ENCODE measurements at regions not wholly inside any gene's neighbourhood (a gene's known extent, or its start where the extent isn't known, plus 50 kb on each side); places are given as distances from the start of the nearest gene placed in this dataset.
A peak's percentile ranks its signal among the peaks of the same experiment; 100 is the strongest.
"Not testable (repeated sequence)": the region's sequence is repeated elsewhere in the genome, so short reads cannot be mapped to it uniquely, and the experiment has no call there.

- DNase-seq: no peak
- BruUV-seq (replicated peaks): no TSS peak
- no peaks in the 10 kb centered on the region for H3K36me3 Mint-ChIP-seq (ENCODE audit: insufficient read depth, unreplicated experiment)
- H3K4me1 Mint-ChIP-seq (ENCODE audit: low read depth, unreplicated experiment): no peaks in the 10 kb centered on the region
- H3K9me3 Mint-ChIP-seq (ENCODE audit: low read depth, unreplicated experiment): peaks cover 17% of the 10 kb centered on the region
- H3K27me3 Mint-ChIP-seq (ENCODE audit: unreplicated experiment): no peaks in the 10 kb centered on the region
- TF ChIP-seq CTCF (IDR thresholded peaks at IDR 0.05; ENCODE audit: unreplicated experiment): no peak
- CTCF ChIA-PET: no interaction called here
- intact Hi-C loops (cut with micrococcal nuclease; ENCODE audit: unreplicated experiment): no loop called here
- H3K27ac Mint-ChIP-seq (ENCODE audit: unreplicated experiment): no peak overlapping the region
- H3K4me3 Mint-ChIP-seq (ENCODE audit: low read depth, unreplicated experiment): no peak overlapping the region
These were observed 189.5 kb upstream of the MINDY3 start for GRCh38 chr10:16049782-16050181.

GRCh38 chr10:16063350-16063749, 203.0 kb upstream of the MINDY3 start:
- no peak for TF ChIP-seq CTCF (IDR thresholded peaks at IDR 0.05; ENCODE audit: unreplicated experiment)
- no TSS peak for BruUV-seq (replicated peaks)
- Mint-ChIP-seq H3K36me3 (ENCODE audit: insufficient read depth, unreplicated experiment) (no peaks in the 10 kb centered on the region), H3K9me3 (ENCODE audit: low read depth, unreplicated experiment) (peaks cover 3% of the 10 kb centered on the region), H3K27me3 (ENCODE audit: unreplicated experiment) (no peaks in the 10 kb centered on the region), H3K27ac (ENCODE audit: unreplicated experiment) (no peak overlapping the region), H3K4me1 (ENCODE audit: low read depth, unreplicated experiment) (no peaks in the 10 kb centered on the region), H3K4me3 (ENCODE audit: low read depth, unreplicated experiment) (no peak overlapping the region)
- CTCF ChIA-PET: no interaction called here
- intact Hi-C loops (cut with micrococcal nuclease; ENCODE audit: unreplicated experiment): no loop called here
- DNase-seq: no peak

- H3K27me3 Mint-ChIP-seq (ENCODE audit: unreplicated experiment); H3K4me1 Mint-ChIP-seq (ENCODE audit: low read depth, unreplicated experiment); H3K27ac Mint-ChIP-seq (ENCODE audit: unreplicated experiment); BruUV-seq (replicated peaks); CTCF ChIA-PET; DNase-seq; intact Hi-C loops (cut with micrococcal nuclease; ENCODE audit: unreplicated experiment); H3K4me3 Mint-ChIP-seq (ENCODE audit: low read depth, unreplicated experiment); H3K36me3 Mint-ChIP-seq (ENCODE audit: insufficient read depth, unreplicated experiment): not testable (repeated sequence)
- H3K9me3 Mint-ChIP-seq (ENCODE audit: low read depth, unreplicated experiment): peaks cover 12% of the 10 kb centered on the region
These were observed 223.2 kb upstream of the MINDY3 start for GRCh38 chr10:16083551-16083950.

- Mint-ChIP-seq H3K9me3 (ENCODE audit: low read depth, unreplicated experiment) (peaks cover 9% of the 10 kb centered on the region), H3K36me3 (ENCODE audit: insufficient read depth, unreplicated experiment) (no peaks in the 10 kb centered on the region), H3K4me1 (ENCODE audit: low read depth, unreplicated experiment) (no peaks in the 10 kb centered on the region), H3K27ac (ENCODE audit: unreplicated experiment) (no peak overlapping the region), H3K27me3 (ENCODE audit: unreplicated experiment) (no peaks in the 10 kb centered on the region), H3K4me3 (ENCODE audit: low read depth, unreplicated experiment) (no peak overlapping the region)
- intact Hi-C loops (cut with micrococcal nuclease; ENCODE audit: unreplicated experiment): no loop called here
- BruUV-seq (replicated peaks): no TSS peak
- no peak for TF ChIP-seq CTCF (IDR thresholded peaks at IDR 0.05; ENCODE audit: unreplicated experiment)
- CTCF ChIA-PET: no interaction called here
- no peak for DNase-seq
These were observed 244.8 kb upstream of the MINDY3 start for GRCh38 chr10:16105082-16105481.

- no peak overlapping the region for H3K27ac Mint-ChIP-seq (ENCODE audit: unreplicated experiment)
- no peaks in the 10 kb centered on the region for H3K27me3 Mint-ChIP-seq (ENCODE audit: unreplicated experiment)
- CTCF ChIA-PET: no interaction called here
- intact Hi-C loops (cut with micrococcal nuclease; ENCODE audit: unreplicated experiment): loop anchor here (2.0 to 10.0 kb wide), 2 partner anchors 428 to 660 kb away; no protein-coding TSS in a partner anchor
- no peaks in the 10 kb centered on the region for H3K4me1 Mint-ChIP-seq (ENCODE audit: low read depth, unreplicated experiment)
- BruUV-seq (replicated peaks): no TSS peak
- H3K36me3 Mint-ChIP-seq (ENCODE audit: insufficient read depth, unreplicated experiment): no peaks in the 10 kb centered on the region
- DNase-seq: peak; percentile 6
- H3K4me3 Mint-ChIP-seq (ENCODE audit: low read depth, unreplicated experiment): no peak overlapping the region
- peaks cover 4% of the 10 kb centered on the region for H3K9me3 Mint-ChIP-seq (ENCODE audit: low read depth, unreplicated experiment)
- peak; percentile 41 for TF ChIP-seq CTCF (IDR thresholded peaks at IDR 0.05; ENCODE audit: unreplicated experiment)
These were observed 256.3 kb upstream of the MINDY3 start for GRCh38 chr10:16116404-16117304.
